ENCODE measurements at regions not wholly inside any gene's neighbourhood (a gene's known extent, or its start where the extent isn't known, plus 50 kb on each side); places are given as distances from the start of the nearest gene placed in this dataset.
"Not testable (repeated sequence)": the region's sequence is repeated elsewhere in the genome, so short reads cannot be mapped to it uniquely, and the experiment has no call there.

- DNase-seq (no peak), ATAC-seq (ENCODE audit: low read depth) (no peak)
- peaks cover 0 to 5% (median 0%) of the 10 kb centered on the region in 4 experiments for H3K27me3 ChIP-seq (replicated peaks in 1 of 4; ENCODE audit: control extremely low read depth in 1 of 4, control insufficient read depth in 3 of 4, insufficient read depth in 4 of 4, low read length in 3 of 4)
- no peak overlapping the region for H3K27ac ChIP-seq (ENCODE audit: low read length in 2 of 2)
- H3K27ac Mint-ChIP-seq = no peak overlapping the region
- no peaks in the 10 kb centered on the region for H3K4me1 Mint-ChIP-seq
- H3K9me3 Mint-ChIP-seq (ENCODE audit: insufficient read depth) = peaks cover 13% of the 10 kb centered on the region
- intact Hi-C loops (cut with micrococcal nuclease) = no loop called here
- no peak overlapping the region for H2AFZ ChIP-seq (ENCODE audit: insufficient read depth, low read depth, low read length, poor library complexity, severe bottlenecking)
- TF ChIP-seq CTCF (IDR thresholded peaks at IDR 0.05) (no peak), EZH2 (IDR thresholded peaks at IDR 0.05; ENCODE audit: borderline replicate concordance, insufficient read depth, low read depth, low read length, poor library complexity, severe bottlenecking) (no peak)
- peaks cover 1 to 37% (median 18%) of the 10 kb centered on the region in 3 donors for H3K9me3 ChIP-seq (ENCODE audit: control extremely low read depth in 1 of 3, control insufficient read depth in 2 of 3, insufficient read depth in 1 of 3, low read length in 2 of 3)
- CTCF ChIA-PET = no interaction called here
- POLR2A ChIA-PET = no interaction called here
- H3K79me2 ChIP-seq (ENCODE audit: control insufficient read depth, insufficient read depth, low read length) = no peaks in the 10 kb centered on the region
- H3K4me3 ChIP-seq (ENCODE audit: control extremely low read depth in 1 of 5, extremely low read depth in 1 of 5, insufficient read depth in 1 of 5, low read depth in 2 of 5, low read length in 4 of 5) = no peak overlapping the region
- H3K4me2 ChIP-seq (replicated peaks; ENCODE audit: low read depth, low read length, poor library complexity, severe bottlenecking) = no peak overlapping the region
- no peaks in the 10 kb centered on the region for H4K20me1 ChIP-seq (ENCODE audit: control insufficient read depth, insufficient read depth, low read length, poor library complexity, severe bottlenecking)
- H3K9ac ChIP-seq (ENCODE audit: low read length) = no peak overlapping the region
- H3K4me3 Mint-ChIP-seq = no peak overlapping the region
- H3K4me1 ChIP-seq (ENCODE audit: control insufficient read depth in 2 of 2, insufficient read depth in 2 of 2, low read length in 2 of 2) = no peaks in the 10 kb centered on the region
- WGBS (ENCODE audit: insufficient coverage) = 97% methylated on average over 5 of the region's 5 CpGs
- peaks cover 4% of the 10 kb centered on the region for H3K27me3 Mint-ChIP-seq
- H3K36me3 ChIP-seq (replicated peaks in 1 of 2; ENCODE audit: control extremely low read depth in 1 of 2, control insufficient read depth in 1 of 2, extremely low read depth in 1 of 2, insufficient read depth in 2 of 2, low read length in 1 of 2) = no peaks in the 10 kb centered on the region
Observed at GRCh38 chr4:38387819-38388218, 276.2 kb upstream of the KLF3 start.

GRCh38 chr4:38388907-38389306 lies 275.1 kb upstream of the KLF3 start:
- H3K4me3 ChIP-seq (ENCODE audit: control extremely low read depth in 1 of 5, extremely low read depth in 1 of 5, insufficient read depth in 1 of 5, low read depth in 2 of 5, low read length in 4 of 5); H3K27me3 Mint-ChIP-seq; intact Hi-C loops (cut with micrococcal nuclease); H3K27ac ChIP-seq (ENCODE audit: low read length in 2 of 2); H3K27ac Mint-ChIP-seq; ATAC-seq (ENCODE audit: low read depth); H3K27me3 ChIP-seq (replicated peaks in 1 of 4; ENCODE audit: control extremely low read depth in 1 of 4, control insufficient read depth in 3 of 4, insufficient read depth in 4 of 4, low read length in 3 of 4); H2AFZ ChIP-seq (ENCODE audit: insufficient read depth, low read depth, low read length, poor library complexity, severe bottlenecking); H3K4me1 Mint-ChIP-seq; POLR2A ChIA-PET; H4K20me1 ChIP-seq (ENCODE audit: control insufficient read depth, insufficient read depth, low read length, poor library complexity, severe bottlenecking); H3K4me2 ChIP-seq (replicated peaks; ENCODE audit: low read depth, low read length, poor library complexity, severe bottlenecking); H3K4me3 Mint-ChIP-seq; H3K79me2 ChIP-seq (ENCODE audit: control insufficient read depth, insufficient read depth, low read length); H3K36me3 ChIP-seq (replicated peaks in 1 of 2; ENCODE audit: control extremely low read depth in 1 of 2, control insufficient read depth in 1 of 2, extremely low read depth in 1 of 2, insufficient read depth in 2 of 2, low read length in 1 of 2); H3K4me1 ChIP-seq (ENCODE audit: control insufficient read depth in 2 of 2, insufficient read depth in 2 of 2, low read length in 2 of 2); DNase-seq; CTCF ChIA-PET; H3K9ac ChIP-seq (ENCODE audit: low read length): not testable (repeated sequence)
- peaks cover 1 to 39% (median 22%) of the 10 kb centered on the region in 3 donors for H3K9me3 ChIP-seq (ENCODE audit: control extremely low read depth in 1 of 3, control insufficient read depth in 2 of 3, insufficient read depth in 1 of 3, low read length in 2 of 3)
- H3K9me3 Mint-ChIP-seq (ENCODE audit: insufficient read depth) = peaks cover 13% of the 10 kb centered on the region
- no CpG with 5 or more reads among the region's 1 CpG for WGBS (ENCODE audit: insufficient coverage)

Measured in B cell (primary cell).